ENCODE measurements at regions not wholly inside any gene's neighbourhood (a gene's known extent, or its start where the extent isn't known, plus 50 kb on each side); places are given as distances from the start of the nearest gene placed in this dataset.

GRCh38 chr7:26490640-26491624, 199.3 kb downstream of the SNX10 start:
- TF ChIP-seq POLR2A (IDR thresholded peaks at IDR 0.05) = no peak
- TF ChIP-seq CTCF (IDR thresholded peaks at IDR 0.05) = no peak

Data from vagina (tissue), 2 donors.